K562 (cell line): ENCODE measurements at regions not wholly inside any gene's neighbourhood (a gene's known extent, or its start where the extent isn't known, plus 50 kb on each side); places are given as distances from the start of the nearest gene placed in this dataset.

ENCODE experiments used
- ATAC-seq: fragments of 200-7000 bp; cut with Tn5 transposase; 3 replicates; pipeline ENCODE4 v1.9.1; 2020; ENCODE audit warnings: moderate library complexity
- BruUV-seq: library from RNA; stranded (reverse); fragments of 400-500 nt; replicated peaks from 2 replicates; lab custom pipeline; 2021; lab: Mats Ljungman, UMichigan
- CTCF ChIA-PET: fragments of 300-600 bp; formaldehyde crosslinking; extraction: SDS; loops from one replicate; lab custom pipeline; 2021; ENCODE audit warnings: low intra/inter-chr PET ratio; lab: Yijun Ruan, JAX
- POLR2A ChIA-PET: fragments of 300-600, 350-650 bp; sonication (Branson Sonifier 250); formaldehyde crosslinking; extraction: SDS; loops from one replicate; lab custom pipeline; 2021; ENCODE audit warnings: antibody characterized with exemption, inconsistent platforms; lab: Yijun Ruan, JAX
- DNase-seq, 4 experiments: peaks; one replicate each; pipeline versions ENCODE4 v3.0.0 to v3.0.0-alpha.2; 2011 to 2018; ENCODE audit warnings: low spot score in 3 of 4, mixed read lengths in 3 of 4; ENCODE audit errors: extremely low read depth in 1 of 4
- FAIRE-seq: peaks from 2 replicates; lab custom pipeline; 2011; peaks lifted over from hg19 to GRCh38; lab: Jason Lieb, UNC
- H2AFZ ChIP-seq: 2 replicates; pipeline ENCODE4 v1.6.0; 2011; ENCODE audit warnings: low read depth, low read length, control low read depth, inconsistent platforms
- H3K27ac ChIP-seq: fragments of 200-600 bp; 3 replicates; pipeline ENCODE4 v1.8.0; 2011; ENCODE audit warnings: low read depth, mild to moderate bottlenecking, control low read depth, inconsistent platforms, low read length, moderate library complexity, mixed read lengths; ENCODE audit errors: extremely low read depth
- H3K27me3 ChIP-seq, 2 experiments: fragments of 300-600 bp in 1 of 2; 2 replicates in 1 of 2; 3 replicates in 1 of 2; pipeline versions ENCODE4 v1.6.0 to v1.8.0; 2011; ENCODE audit warnings: inconsistent platforms in 2 of 2, low read length in 2 of 2, mild to moderate bottlenecking in 1 of 2, mixed read lengths in 1 of 2, moderate library complexity in 1 of 2; ENCODE audit not compliant: control insufficient read depth in 2 of 2, insufficient read depth in 2 of 2
- H3K36me3 ChIP-seq: fragments of 300-600 bp; 3 replicates; pipeline ENCODE4 v1.8.0; 2011; ENCODE audit warnings: mild to moderate bottlenecking, low read length, inconsistent platforms; ENCODE audit not compliant: control insufficient read depth, insufficient read depth
- H3K4me1 ChIP-seq, 2 experiments: fragments of 200-600 bp in 1 of 2; replicated peaks in 1 of 2; 2 replicates in 1 of 2; 3 replicates in 1 of 2; pipeline versions ENCODE4 v1.5.1 to v1.8.0; 2011; ENCODE audit warnings: inconsistent platforms in 2 of 2, low read length in 2 of 2, mild to moderate bottlenecking in 1 of 2, mixed read lengths in 1 of 2, moderate library complexity in 1 of 2; ENCODE audit not compliant: control insufficient read depth in 2 of 2, insufficient read depth in 2 of 2
- H3K4me2 ChIP-seq: 2 replicates; pipeline ENCODE4 v1.6.1; 2011; ENCODE audit warnings: low read length, control low read depth, inconsistent platforms, mixed read lengths; ENCODE audit not compliant: insufficient read depth
- H3K4me3 ChIP-seq: fragments of 200-600 bp; sonication (generic), shearing (Covaris generic); 2 replicates; pipeline ENCODE4 v1.5.1; 2016; ENCODE audit warnings: control low read depth, inconsistent platforms
- H3K79me2 ChIP-seq: fragments of 200-600 bp; 3 replicates; pipeline ENCODE4 v1.8.0; 2011; ENCODE audit warnings: low read length, inconsistent platforms; ENCODE audit not compliant: control insufficient read depth, insufficient read depth
- H3K9ac ChIP-seq, 2 experiments: 2 replicates each; pipeline versions ENCODE4 v1.6.0 to v1.6.1; 2011; ENCODE audit warnings: low read depth in 2 of 2, low read length in 2 of 2, control low read depth in 1 of 2, inconsistent platforms in 1 of 2, mild to moderate bottlenecking in 1 of 2, mixed read lengths in 1 of 2; ENCODE audit not compliant: insufficient read depth in 1 of 2
- H3K9me1 ChIP-seq: one replicate; pipeline ENCODE4 v1.6.0; 2011; ENCODE audit warnings: inconsistent platforms, mild to moderate bottlenecking, low read length, moderate library complexity; ENCODE audit not compliant: control insufficient read depth, insufficient read depth
- H3K9me3 ChIP-seq: replicated peaks from 2 replicates; pipeline ENCODE4 v1.5.1; 2011; ENCODE audit warnings: low read depth, low read length, inconsistent platforms; ENCODE audit not compliant: control insufficient read depth, insufficient read depth
- H4K20me1 ChIP-seq: replicated peaks from 2 replicates; pipeline ENCODE4 v1.6.1; 2011; ENCODE audit warnings: low read length, inconsistent platforms, mixed read lengths; ENCODE audit not compliant: control insufficient read depth, insufficient read depth
- ADNP ChIP-seq: fragments of 200-800 bp; sonication (Bioruptor generic); IDR thresholded peaks from 2 replicates; pipeline ENCODE4 v1.6.1; 2016; ENCODE audit warnings: missing genetic modification characterization, missing compliant biosample characterization
- BRD9 ChIP-seq: fragments of 450-650 bp; IDR thresholded peaks from 2 replicates; pipeline ENCODE4 v1.6.1; 2018; ENCODE audit warnings: low read depth; ENCODE audit not compliant: partially characterized antibody
- MCM2 ChIP-seq: fragments of 450-650 bp; IDR thresholded peaks from 2 replicates; pipeline ENCODE4 v1.6.1; 2017; ENCODE audit warnings: low read depth, mild to moderate bottlenecking
- POLR2AphosphoS5 ChIP-seq: IDR thresholded peaks from 2 replicates; pipeline ENCODE4 v1.6.1; 2011; ENCODE audit warnings: mild to moderate bottlenecking, low read depth, low read length, moderate library complexity; ENCODE audit not compliant: control insufficient read depth, insufficient read depth
- RAD21 ChIP-seq, 2 experiments: fragments of 250-450 bp in 1 of 2; fragments of 450-650 bp in 1 of 2; sonication (Bioruptor Pico) in 1 of 2; formaldehyde crosslinking in 1 of 2; IDR thresholded peaks in 1 of 2; conservative IDR thresholded peaks in 1 of 2; 2 replicates each; pipeline versions ENCODE4 v1.4.0 to v1.8.0; 2020 to 2022; ENCODE audit warnings: mild to moderate bottlenecking in 2 of 2, moderate library complexity in 1 of 2
- SMARCE1 ChIP-seq: fragments of 450-650 bp; IDR thresholded peaks from 2 replicates; pipeline ENCODE4 v1.7.1; 2016; ENCODE audit warnings: mild to moderate bottlenecking
- SP2 ChIP-seq: IDR thresholded peaks from 2 replicates; pipeline ENCODE4 v1.6.1; 2011; ENCODE audit warnings: mild to moderate bottlenecking, low read depth, low read length, moderate library complexity; ENCODE audit not compliant: poor library complexity, severe bottlenecking; ENCODE audit errors: extremely low read depth
- U2AF1 ChIP-seq: fragments of 200-400 bp; formaldehyde crosslinking; optimal IDR thresholded peaks from 2 replicates; pipeline ENCODE3; 2017; ENCODE audit warnings: mild to moderate bottlenecking, low read depth, low read length, moderate library complexity
- WGBS: fragments of 100-300 bp; shearing (Covaris generic); methylation state at CpG from one replicate; pipeline ENCODE4 v1.1.6; 2016; ENCODE audit warnings: low coverage, mixed read lengths; ENCODE audit not compliant: insufficient coverage; ENCODE audit errors: missing lambda C conversion rate; 5-methylcytosine and 5-hydroxymethylcytosine counted together
- in situ Hi-C: fragments of 300-500 bp; cut with MboI; formaldehyde crosslinking; loops from 4 replicates; pipeline ENCODE4 v1.15.0; 2018; ENCODE audit warnings: inconsistent platforms, mixed read lengths
- intact Hi-C: fragments of 100-400 bp; cut with micrococcal nuclease; formaldehyde crosslinking; loops from 2 replicates; pipeline ENCODE4 v1.14.2; 2022

DNA sequence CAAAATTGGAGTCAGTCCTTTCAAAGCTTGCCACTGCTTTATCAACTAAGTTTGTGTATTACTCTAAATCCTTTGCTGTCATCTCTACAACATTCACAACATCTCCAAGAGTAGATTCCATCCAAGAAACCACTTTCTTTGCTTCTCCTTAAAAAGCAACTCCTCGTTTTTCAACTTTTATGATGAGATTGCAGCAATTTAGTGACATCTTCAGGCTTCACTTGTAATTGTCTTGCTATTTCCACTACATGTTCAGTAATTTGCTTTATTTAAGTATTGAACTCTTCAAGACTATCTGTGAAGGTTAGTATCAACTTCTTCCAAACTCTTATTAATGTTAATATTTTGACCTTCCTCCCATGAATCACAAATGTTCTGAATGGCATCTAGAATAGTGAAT lies 747.9 kb downstream of the TMTC2 start:
- no peak for ATAC-seq
- no peaks in the 10 kb centered on the region for H3K36me3 ChIP-seq
- no peaks in the 10 kb centered on the region for H3K4me1 ChIP-seq
- no peak overlapping the region for H3K4me3 ChIP-seq
- H2AFZ ChIP-seq = no peak overlapping the region
- H3K9me1 ChIP-seq = no peaks in the 10 kb centered on the region
- CTCF ChIA-PET = interaction anchor here (1.1 kb wide), 1 partner anchor 430 kb away, joined by 4 read pairs; no protein-coding TSS in a partner anchor
- in situ Hi-C loops = no loop called here
- intact Hi-C loops = no loop called here
- FAIRE-seq = no peak
- WGBS = 0% methylated on average over 1 of the region's 1 CpG
- no TSS peak for BruUV-seq
- POLR2A ChIA-PET = no interaction called here
- no peaks in the 10 kb centered on the region for H4K20me1 ChIP-seq
- H3K9ac ChIP-seq = no peak overlapping the region
- no peak for DNase-seq
- H3K27me3 ChIP-seq = no peaks in the 10 kb centered on the region
- H3K27ac ChIP-seq = no peak overlapping the region
- no peaks in the 10 kb centered on the region for H3K9me3 ChIP-seq
- no peaks in the 10 kb centered on the region for H3K79me2 ChIP-seq
- TF ChIP-seq BRD9 = no peak
- TF ChIP-seq U2AF1 = no peak
- no peak for TF ChIP-seq POLR2AphosphoS5
- TF ChIP-seq ADNP (tag) = no peak
- no peak for TF ChIP-seq MCM2
- no peak for TF ChIP-seq SMARCE1
- TF ChIP-seq RAD21 (CRISPR knock-in tag; conservative IDR thresholded peaks at IDR 0.05 in 1 of 2, IDR thresholded peaks at IDR 0.05 in 1 of 2) = peak in 1 of 2 experiments; percentile 30; a peak in 2 of 4 replicates
- TF ChIP-seq SP2 = no peak
- H3K4me2 ChIP-seq = no peak overlapping the region
